Psoas muscle (tissue), 7 donors: ENCODE measurements at regions not wholly inside any gene's neighbourhood (a gene's known extent, or its start where the extent isn't known, plus 50 kb on each side); places are given as distances from the start of the nearest gene placed in this dataset.

Experiments used
- ATAC-seq, 4 donors: fragments of 200-7000 bp; cut with Tn5 transposase; one replicate each; pipeline ENCODE4 v1.9.1; 2020; ENCODE audit warnings: moderate library complexity in 3 of 4, mild to moderate bottlenecking in 2 of 4
- DNase-seq, 2 donors: peaks; one replicate each; pipeline ENCODE4 v3.0.0-alpha.2; 2020
- H3K27ac ChIP-seq: fragments of 200-600 bp; one replicate; pipeline ENCODE4 v1.8.0; 2022
- H3K27me3 ChIP-seq, 3 donors: fragments of 200-600 bp in 1 of 3; one replicate each; pipeline versions ENCODE4 v1.6.1 to v1.8.0; 2013 to 2022; ENCODE audit warnings: low read length in 2 of 3, mild to moderate bottlenecking in 2 of 3, moderate library complexity in 1 of 3; ENCODE audit not compliant: insufficient read depth in 3 of 3
- H3K36me3 ChIP-seq, 2 donors: fragments of 200-600 bp in 1 of 2; one replicate each; pipeline versions ENCODE4 v1.6.1 to v1.8.0; 2013 to 2022; ENCODE audit warnings: low read depth in 1 of 2, mild to moderate bottlenecking in 1 of 2, moderate library complexity in 1 of 2; ENCODE audit not compliant: insufficient read depth in 1 of 2
- H3K4me1 ChIP-seq: fragments of 200-600 bp; one replicate; pipeline ENCODE4 v1.8.0; 2022
- H3K4me3 ChIP-seq: fragments of 200-600 bp; one replicate; pipeline ENCODE4 v1.8.0; 2022; ENCODE audit warnings: mild to moderate bottlenecking
- H3K9me3 ChIP-seq: fragments of 200-600 bp; one replicate; pipeline ENCODE4 v1.8.0; 2022
- CTCF ChIP-seq: fragments of 200-600 bp; IDR thresholded peaks from one replicate; pipeline ENCODE4 v1.8.0; 2022; ENCODE audit warnings: antibody characterized with exemption
- WGBS, 3 donors: extraction: QIAGEN DNeasy Blood & Tissue Kit; methylation state at CpG; one replicate each; pipeline versions ENCODE4 v1.1.6 to v1.1.7; 2013; 5-methylcytosine and 5-hydroxymethylcytosine counted together
- intact Hi-C, 2 donors: fragments of 100-400 bp; cut with DNase I; formaldehyde crosslinking; loops; one replicate each; pipeline versions ENCODE4 v1.11.0 to v1.14.2; 2022
- donor health status: healthy with polysubstance abuse.
- donor health status: DM: no; HTN: no; CAD: no; lungs with moderate emphysema.
- donor health status: Bipolar disorder and iron deficiency.
- donor health status: healthy.
- donor health status: DM: yes; HTN: yes; CAD: no.
- donor health status: DM: no; HTN: no; CAD: no.
- donor health status: DM: yes; HTN: yes; CAD: no.

GRCh38 chr3:153960458-153961074, 160.6 kb upstream of the ARHGEF26 start:
- no peaks in the 10 kb centered on the region for H3K4me1 ChIP-seq
- ATAC-seq = no peak
- H3K9me3 ChIP-seq = no peaks in the 10 kb centered on the region
- no peaks in the 10 kb centered on the region for H3K27me3 ChIP-seq
- DNase-seq = no peak
- no peak overlapping the region for H3K4me3 ChIP-seq
- WGBS, 3 donors = 58 to 66% (median 61%) methylated on average over 3 of the region's 3 CpGs
- intact Hi-C loops = no loop called here
- TF ChIP-seq CTCF = no peak
- no peak overlapping the region for H3K27ac ChIP-seq
- no peaks in the 10 kb centered on the region for H3K36me3 ChIP-seq

GRCh38 chr3:153961494-153961893, 159.7 kb upstream of the ARHGEF26 start:
- intact Hi-C loops = no loop called here
- Histone ChIP-seq H3K4me3 (no peak overlapping the region), H3K27me3 (no peaks in the 10 kb centered on the region), H3K4me1 (no peaks in the 10 kb centered on the region), H3K27ac (no peak overlapping the region), H3K36me3 (no peaks in the 10 kb centered on the region), H3K9me3 (no peaks in the 10 kb centered on the region)
- 71 to 73% (median 72%) methylated on average over 3 of the region's 3 CpGs for WGBS, 3 donors
- TF ChIP-seq CTCF = no peak
- ATAC-seq (no peak), DNase-seq (no peak)

- 34 to 45% (median 35%) methylated on average over 2 of the region's 2 CpGs for WGBS, 3 donors
- no peak for ATAC-seq
Observed at GRCh38 chr3:153963012-153963411, 158.2 kb upstream of the ARHGEF26 start.

GRCh38 chr3:153967260-153967659, 153.9 kb upstream of the ARHGEF26 start:
- Histone ChIP-seq H3K27me3 (no peaks in the 10 kb centered on the region), H3K27ac (no peak overlapping the region), H3K9me3 (no peaks in the 10 kb centered on the region), H3K4me3 (no peak overlapping the region), H3K36me3 (no peaks in the 10 kb centered on the region), H3K4me1 (no peaks in the 10 kb centered on the region)
- WGBS, 3 donors = 87 to 93% (median 91%) methylated on average over 2 of the region's 2 CpGs
- DNase-seq = no peak
- TF ChIP-seq CTCF = no peak
- intact Hi-C loops = no loop called here
- ATAC-seq = no peak

More at GRCh38 chr3:153963012-153963411, 158.2 kb upstream of the ARHGEF26 start:
- intact Hi-C loops = no loop called here
- Histone ChIP-seq H3K4me1 (no peaks in the 10 kb centered on the region), H3K36me3 (no peaks in the 10 kb centered on the region), H3K27ac (no peak overlapping the region), H3K27me3 (no peaks in the 10 kb centered on the region), H3K9me3 (no peaks in the 10 kb centered on the region), H3K4me3 (no peak overlapping the region)
- no peak for DNase-seq
- TF ChIP-seq CTCF = no peak

GRCh38 chr3:153970047-153970446, 151.1 kb upstream of the ARHGEF26 start:
- intact Hi-C loops = no loop called here
- no peak for TF ChIP-seq CTCF
- ATAC-seq (no peak), DNase-seq (no peak)
- no peak overlapping the region for H3K4me3 ChIP-seq
- no peaks in the 10 kb centered on the region for H3K36me3 ChIP-seq
- no peak overlapping the region for H3K27ac ChIP-seq
- H3K27me3 ChIP-seq = peaks cover 0 to 3% (median 0%) of the 10 kb centered on the region in 3 donors
- H3K9me3 ChIP-seq = no peaks in the 10 kb centered on the region
- no peaks in the 10 kb centered on the region for H3K4me1 ChIP-seq
